ENCODE measurements at regions not wholly inside any gene's neighbourhood (a gene's known extent, or its start where the extent isn't known, plus 50 kb on each side); places are given as distances from the start of the nearest gene placed in this dataset.

DNA sequence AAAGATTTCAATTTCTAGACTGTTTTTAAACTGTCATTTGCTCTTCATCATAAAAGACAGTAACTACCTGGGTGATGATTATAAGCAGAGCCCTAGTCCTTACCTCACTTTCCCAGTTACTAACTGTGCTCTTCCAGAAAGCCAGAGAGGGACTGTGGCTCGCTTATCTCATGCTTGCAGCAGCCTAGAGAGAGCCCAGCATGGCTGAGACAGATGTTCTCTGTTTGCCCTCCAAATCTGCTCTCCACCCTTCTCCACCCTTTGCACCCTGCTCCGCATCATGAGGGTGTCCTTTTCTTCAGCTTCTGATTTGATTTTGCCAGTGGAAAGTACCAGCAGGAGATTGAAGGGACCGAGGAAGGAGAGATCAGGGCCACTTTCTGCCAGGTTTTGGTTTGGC lies 61.2 kb upstream of the SELENOP start (continued):
- TF ChIP-seq, protein P1, sequence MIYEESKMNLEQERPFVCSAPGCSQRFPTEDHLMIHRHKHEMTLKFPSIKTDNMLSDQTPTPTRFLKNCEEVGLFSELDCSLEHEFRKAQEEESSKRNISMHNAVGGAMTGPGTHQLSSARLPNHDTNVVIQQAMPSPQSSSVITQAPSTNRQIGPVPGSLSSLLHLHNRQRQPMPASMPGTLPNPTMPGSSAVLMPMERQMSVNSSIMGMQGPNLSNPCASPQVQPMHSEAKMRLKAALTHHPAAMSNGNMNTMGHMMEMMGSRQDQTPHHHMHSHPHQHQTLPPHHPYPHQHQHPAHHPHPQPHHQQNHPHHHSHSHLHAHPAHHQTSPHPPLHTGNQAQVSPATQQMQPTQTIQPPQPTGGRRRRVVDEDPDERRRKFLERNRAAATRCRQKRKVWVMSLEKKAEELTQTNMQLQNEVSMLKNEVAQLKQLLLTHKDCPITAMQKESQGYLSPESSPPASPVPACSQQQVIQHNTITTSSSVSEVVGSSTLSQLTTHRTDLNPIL (CRISPR knock-in tag; IDR thresholded peaks at IDR 0.05): no peak
- TF ChIP-seq POLR2AphosphoS5 (IDR thresholded peaks at IDR 0.05; ENCODE audit: control insufficient read depth, insufficient read depth, low read depth, low read length) (peak; percentile 93), CC2D1A (IDR thresholded peaks at IDR 0.05) (peak; percentile 84; the same call in 1 of the 2 replicates), DPF2 (IDR thresholded peaks at IDR 0.05) (peak; percentile 96), JUN (IDR thresholded peaks at IDR 0.05; ENCODE audit: borderline replicate concordance, low read depth, low read length) (0 out of 2 replicates have a peak, but pooled peaks have one; percentile 28), JUN (CRISPR knock-in tag; IDR thresholded peaks at IDR 0.05; ENCODE audit: borderline replicate concordance) (no peak), SMC3 (conservative IDR thresholded peaks at IDR 0.05; ENCODE audit: insufficient read depth, low read depth, low read length) (0 out of 2 replicates have a peak, but pooled peaks have one; percentile 11), GATAD2B (IDR thresholded peaks at IDR 0.05; ENCODE audit: borderline replicate concordance) (0 out of 2 replicates have a peak, but pooled peaks have one; percentile 45), NFE2L1 (tag; IDR thresholded peaks at IDR 0.05; ENCODE audit: borderline replicate concordance, low read depth) (no peak), NBN (IDR thresholded peaks at IDR 0.05; ENCODE audit: low read depth) (peak; percentile 59; the same call in 1 of the 2 replicates), POLR2A (conservative IDR thresholded peaks at IDR 0.05) (no peak), TOE1 (IDR thresholded peaks at IDR 0.05; ENCODE audit: borderline replicate concordance) (peak; percentile 38; the same call in 1 of the 2 replicates), TOE1 (CRISPR knock-in tag; IDR thresholded peaks at IDR 0.05; ENCODE audit: borderline replicate concordance, low read depth) (no peak), PML (IDR thresholded peaks at IDR 0.05; ENCODE audit: low read length) (peak; percentile 92), NR2C2 (CRISPR knock-in tag; IDR thresholded peaks at IDR 0.05) (no peak), NR2C2 (tag; IDR thresholded peaks at IDR 0.05) (peak; percentile 55; the same call in 1 of the 2 replicates), NR2C1 (IDR thresholded peaks at IDR 0.05) (no peak), NR2C1 (tag; IDR thresholded peaks at IDR 0.05) (peak; percentile 57), SMAD4 (CRISPR knock-in tag; conservative IDR thresholded peaks at IDR 0.05) (peak; percentile 91), SRSF9 (IDR thresholded peaks at IDR 0.05; ENCODE audit: borderline replicate concordance, low read depth, low read length) (no peak), ARID1B (IDR thresholded peaks at IDR 0.05) (peak; percentile 97), ZFP1 (CRISPR knock-in tag; IDR thresholded peaks at IDR 0.05) (no peak), ZNF766 (CRISPR knock-in tag; conservative IDR thresholded peaks at IDR 0.05) (0 out of 2 replicates have a peak, but pooled peaks have one; percentile 41)
- TF ChIP-seq, protein P2, sequence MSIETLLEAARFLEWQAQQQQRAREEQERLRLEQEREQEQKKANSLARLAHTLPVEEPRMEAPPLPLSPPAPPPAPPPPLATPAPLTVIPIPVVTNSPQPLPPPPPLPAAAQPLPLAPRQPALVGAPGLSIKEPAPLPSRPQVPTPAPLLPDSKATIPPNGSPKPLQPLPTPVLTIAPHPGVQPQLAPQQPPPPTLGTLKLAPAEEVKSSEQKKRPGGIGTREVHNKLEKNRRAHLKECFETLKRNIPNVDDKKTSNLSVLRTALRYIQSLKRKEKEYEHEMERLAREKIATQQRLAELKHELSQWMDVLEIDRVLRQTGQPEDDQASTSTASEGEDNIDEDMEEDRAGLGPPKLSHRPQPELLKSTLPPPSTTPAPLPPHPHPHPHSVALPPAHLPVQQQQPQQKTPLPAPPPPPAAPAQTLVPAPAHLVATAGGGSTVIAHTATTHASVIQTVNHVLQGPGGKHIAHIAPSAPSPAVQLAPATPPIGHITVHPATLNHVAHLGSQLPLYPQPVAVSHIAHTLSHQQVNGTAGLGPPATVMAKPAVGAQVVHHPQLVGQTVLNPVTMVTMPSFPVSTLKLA (conservative IDR thresholded peaks at IDR 0.05): peak in 1 of 2 experiments; percentile 61; a peak in 2 of 4 replicates
- TF ChIP-seq, protein P3, sequence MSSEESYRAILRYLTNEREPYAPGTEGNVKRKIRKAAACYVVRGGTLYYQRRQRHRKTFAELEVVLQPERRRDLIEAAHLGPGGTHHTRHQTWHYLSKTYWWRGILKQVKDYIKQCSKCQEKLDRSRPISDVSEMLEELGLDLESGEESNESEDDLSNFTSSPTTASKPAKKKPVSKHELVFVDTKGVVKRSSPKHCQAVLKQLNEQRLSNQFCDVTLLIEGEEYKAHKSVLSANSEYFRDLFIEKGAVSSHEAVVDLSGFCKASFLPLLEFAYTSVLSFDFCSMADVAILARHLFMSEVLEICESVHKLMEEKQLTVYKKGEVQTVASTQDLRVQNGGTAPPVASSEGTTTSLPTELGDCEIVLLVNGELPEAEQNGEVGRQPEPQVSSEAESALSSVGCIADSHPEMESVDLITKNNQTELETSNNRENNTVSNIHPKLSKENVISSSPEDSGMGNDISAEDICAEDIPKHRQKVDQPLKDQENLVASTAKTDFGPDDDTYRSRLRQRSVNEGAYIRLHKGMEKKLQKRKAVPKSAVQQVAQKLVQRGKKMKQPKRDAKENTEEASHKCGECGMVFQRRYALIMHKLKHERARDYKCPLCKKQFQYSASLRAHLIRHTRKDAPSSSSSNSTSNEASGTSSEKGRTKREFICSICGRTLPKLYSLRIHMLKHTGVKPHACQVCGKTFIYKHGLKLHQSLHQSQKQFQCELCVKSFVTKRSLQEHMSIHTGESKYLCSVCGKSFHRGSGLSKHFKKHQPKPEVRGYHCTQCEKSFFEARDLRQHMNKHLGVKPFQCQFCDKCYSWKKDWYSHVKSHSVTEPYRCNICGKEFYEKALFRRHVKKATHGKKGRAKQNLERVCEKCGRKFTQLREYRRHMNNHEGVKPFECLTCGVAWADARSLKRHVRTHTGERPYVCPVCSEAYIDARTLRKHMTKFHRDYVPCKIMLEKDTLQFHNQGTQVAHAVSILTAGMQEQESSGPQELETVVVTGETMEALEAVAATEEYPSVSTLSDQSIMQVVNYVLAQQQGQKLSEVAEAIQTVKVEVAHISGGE (CRISPR knock-in tag; IDR thresholded peaks at IDR 0.05): 0 out of 6 replicates have a peak, but pooled peaks of 1 of the 3 experiments have one; percentile 51

Measured in K562 (cell line).